ENCODE measurements at regions not wholly inside any gene's neighbourhood (a gene's known extent, or its start where the extent isn't known, plus 50 kb on each side); places are given as distances from the start of the nearest gene placed in this dataset.

DNA sequence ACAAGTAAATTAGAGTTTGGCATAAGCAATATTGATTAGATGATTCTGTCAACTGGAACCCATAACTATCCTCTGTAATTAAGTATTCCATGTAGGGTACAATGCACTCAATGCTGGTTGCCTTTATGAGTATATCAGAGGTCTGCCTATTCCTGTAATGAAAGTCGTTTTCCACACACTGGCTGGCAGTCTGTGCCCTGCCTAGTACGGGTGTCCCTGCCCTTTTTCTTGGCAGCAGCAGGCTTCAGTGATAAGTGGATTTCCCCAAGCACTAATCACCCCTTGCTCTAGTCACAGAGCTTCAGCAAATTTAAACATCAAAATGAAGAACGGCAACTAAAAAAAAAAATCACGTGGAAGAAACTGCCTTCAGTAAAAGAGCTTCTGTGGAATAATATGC lies 294.8 kb upstream of the STT3B start:
- TF ChIP-seq, protein P1, sequence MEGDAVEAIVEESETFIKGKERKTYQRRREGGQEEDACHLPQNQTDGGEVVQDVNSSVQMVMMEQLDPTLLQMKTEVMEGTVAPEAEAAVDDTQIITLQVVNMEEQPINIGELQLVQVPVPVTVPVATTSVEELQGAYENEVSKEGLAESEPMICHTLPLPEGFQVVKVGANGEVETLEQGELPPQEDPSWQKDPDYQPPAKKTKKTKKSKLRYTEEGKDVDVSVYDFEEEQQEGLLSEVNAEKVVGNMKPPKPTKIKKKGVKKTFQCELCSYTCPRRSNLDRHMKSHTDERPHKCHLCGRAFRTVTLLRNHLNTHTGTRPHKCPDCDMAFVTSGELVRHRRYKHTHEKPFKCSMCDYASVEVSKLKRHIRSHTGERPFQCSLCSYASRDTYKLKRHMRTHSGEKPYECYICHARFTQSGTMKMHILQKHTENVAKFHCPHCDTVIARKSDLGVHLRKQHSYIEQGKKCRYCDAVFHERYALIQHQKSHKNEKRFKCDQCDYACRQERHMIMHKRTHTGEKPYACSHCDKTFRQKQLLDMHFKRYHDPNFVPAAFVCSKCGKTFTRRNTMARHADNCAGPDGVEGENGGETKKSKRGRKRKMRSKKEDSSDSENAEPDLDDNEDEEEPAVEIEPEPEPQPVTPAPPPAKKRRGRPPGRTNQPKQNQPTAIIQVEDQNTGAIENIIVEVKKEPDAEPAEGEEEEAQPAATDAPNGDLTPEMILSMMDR (IDR thresholded peaks at IDR 0.05; ENCODE audit: control insufficient read depth, insufficient read depth, low read depth, low read length, missing control alignments): no peak
- H3K4me3 ChIP-seq (ENCODE audit: control insufficient read depth, low read depth, low read length): no peak overlapping the region
- DNase-seq (ENCODE audit: low read depth): no peak

DNA sequence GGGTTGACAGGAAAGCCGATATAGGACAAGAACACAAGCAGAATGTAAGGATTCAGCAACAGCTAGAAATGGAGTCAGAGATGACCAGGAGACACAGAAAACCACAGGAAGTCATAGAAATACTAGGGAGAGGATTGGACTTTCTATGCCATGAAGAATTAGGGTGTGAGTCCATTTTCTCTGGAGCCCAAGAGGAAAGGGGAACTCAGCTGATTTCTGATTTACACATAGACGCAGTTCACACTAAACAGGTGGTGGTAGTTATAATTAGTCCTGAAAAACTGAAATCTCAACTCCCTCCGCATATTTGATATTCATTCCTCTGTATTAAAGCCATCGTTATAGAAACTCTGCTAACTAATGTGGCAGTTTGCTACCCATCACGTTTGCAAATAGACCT lies 292.7 kb upstream of the STT3B start:
- DNase-seq (ENCODE audit: low read depth): no peak
- TF ChIP-seq, protein P1 (IDR thresholded peaks at IDR 0.05; ENCODE audit: control insufficient read depth, insufficient read depth, low read depth, low read length, missing control alignments): no peak
- no peak overlapping the region for H3K4me3 ChIP-seq (ENCODE audit: control insufficient read depth, low read depth, low read length)

DNA sequence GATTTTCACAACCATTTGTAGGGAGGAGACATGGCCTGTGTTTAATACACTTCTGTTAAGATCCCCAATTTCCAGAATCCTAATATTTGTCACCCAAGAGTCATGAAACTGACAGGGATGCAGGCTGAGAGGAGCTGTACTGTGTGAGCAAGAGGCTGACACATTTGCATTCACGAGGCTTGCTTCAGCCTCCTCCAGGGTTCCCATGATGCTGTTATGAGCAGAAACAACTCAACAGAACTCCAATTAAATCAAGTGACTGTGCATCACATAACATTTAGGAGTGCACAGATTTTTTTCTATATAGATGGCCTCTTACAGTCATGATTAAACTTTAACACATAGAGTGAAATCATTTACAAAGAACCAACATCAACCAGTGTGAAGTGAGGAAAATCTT lies 292.3 kb upstream of the STT3B start:
- TF ChIP-seq, protein P1 (IDR thresholded peaks at IDR 0.05; ENCODE audit: control insufficient read depth, insufficient read depth, low read depth, low read length, missing control alignments): no peak
- no peak overlapping the region for H3K4me3 ChIP-seq (ENCODE audit: control insufficient read depth, low read depth, low read length)
- no peak for DNase-seq (ENCODE audit: low read depth)

DNA sequence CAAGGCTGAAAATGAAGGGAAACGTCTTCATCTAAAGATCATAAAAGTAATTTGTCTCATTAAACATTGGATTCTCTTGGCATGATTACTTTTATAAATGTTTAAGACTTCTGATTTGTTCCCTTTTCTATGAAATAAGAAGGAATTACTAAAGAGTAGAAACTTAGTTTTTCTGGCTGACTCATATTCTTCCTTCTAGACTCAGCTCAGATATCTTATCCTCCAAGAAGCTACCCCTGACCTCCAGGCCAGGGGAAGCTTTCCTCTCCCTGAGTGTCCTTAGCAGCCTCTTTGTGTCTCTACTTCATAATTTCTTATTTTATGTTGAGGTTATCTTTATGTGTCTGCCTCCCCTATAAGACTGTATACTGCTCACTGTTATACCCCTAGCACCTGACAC lies 291.9 kb upstream of the STT3B start:
- H3K4me3 ChIP-seq (ENCODE audit: control insufficient read depth, low read depth, low read length): no peak overlapping the region
- DNase-seq (ENCODE audit: low read depth): no peak
- TF ChIP-seq, protein P1 (IDR thresholded peaks at IDR 0.05; ENCODE audit: control insufficient read depth, insufficient read depth, low read depth, low read length, missing control alignments): no peak

DNA sequence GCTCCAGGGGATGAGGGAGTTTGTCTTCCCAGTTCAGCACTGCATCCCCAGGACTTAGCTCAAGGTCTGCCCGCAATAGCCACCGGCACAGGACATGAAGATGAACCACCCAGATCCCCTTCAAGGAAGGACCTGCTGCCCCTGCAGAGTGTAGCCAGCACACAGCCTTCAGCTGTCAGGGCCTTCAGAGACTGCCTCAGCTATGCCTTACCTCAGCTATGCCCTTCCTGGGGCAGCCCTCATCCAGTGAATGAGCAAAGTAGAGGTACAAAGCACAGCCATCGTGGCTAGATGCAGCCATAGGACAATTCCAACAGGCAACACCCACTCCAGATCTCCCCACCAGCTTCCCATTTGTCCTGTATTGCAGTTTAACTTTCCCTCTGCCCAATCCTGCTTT lies 291.2 kb upstream of the STT3B start:
- H3K4me3 ChIP-seq (ENCODE audit: control insufficient read depth, low read depth, low read length): no peak overlapping the region

DNA sequence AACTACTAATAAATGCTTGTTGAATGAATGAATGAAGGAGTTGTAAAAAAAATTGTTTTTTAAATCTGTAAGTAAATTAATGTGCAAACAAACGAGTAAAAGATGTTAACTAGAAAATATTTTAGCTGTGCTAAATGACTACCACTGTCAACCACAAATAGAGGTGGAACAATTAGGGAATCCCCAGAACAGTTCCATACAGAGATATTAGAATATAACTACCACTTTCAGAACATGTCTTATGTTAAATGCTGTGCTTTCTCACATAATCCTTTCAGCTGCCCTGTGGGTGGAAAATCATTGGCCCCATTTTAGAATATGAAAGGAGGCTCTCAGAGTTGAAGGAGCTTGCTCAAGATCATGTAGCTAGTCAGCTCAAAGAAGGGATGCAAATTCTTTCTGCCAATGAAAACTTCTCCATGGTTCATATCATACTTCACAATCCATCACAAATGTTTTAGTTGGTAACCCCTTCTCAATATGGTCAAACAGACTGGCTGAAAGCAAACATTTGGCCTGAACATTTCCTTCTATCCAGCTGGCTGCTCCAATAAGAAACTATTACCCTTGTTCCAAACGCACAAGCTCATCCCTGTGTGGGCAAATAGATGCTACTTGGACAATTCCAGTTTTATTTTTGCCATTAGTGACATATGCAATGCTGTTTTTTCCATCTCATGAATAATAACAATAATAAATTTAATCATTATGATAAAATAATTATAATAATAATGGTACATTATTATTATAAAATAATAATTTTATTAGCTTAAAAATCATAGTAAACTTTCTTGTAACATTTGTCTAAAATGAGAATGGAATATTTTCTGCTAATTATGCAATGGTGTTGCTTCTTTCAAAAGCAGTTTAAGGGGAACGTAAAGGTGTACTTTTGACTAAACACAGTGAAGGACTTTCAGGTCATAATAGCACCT lies 290.4 kb upstream of the STT3B start:
- TF ChIP-seq, protein P1 (IDR thresholded peaks at IDR 0.05; ENCODE audit: control insufficient read depth, insufficient read depth, low read depth, low read length, missing control alignments): no peak
- DNase-seq (ENCODE audit: low read depth): no peak
- H3K4me3 ChIP-seq (ENCODE audit: control insufficient read depth, low read depth, low read length): no peak overlapping the region

More for the DNA sequence above, 291.2 kb upstream of the STT3B start:
- no peak for DNase-seq (ENCODE audit: low read depth)
- TF ChIP-seq, protein P1 (IDR thresholded peaks at IDR 0.05; ENCODE audit: control insufficient read depth, insufficient read depth, low read depth, low read length, missing control alignments): no peak
